ENCODE measurements at regions not wholly inside any gene's neighbourhood (a gene's known extent, or its start where the extent isn't known, plus 50 kb on each side); places are given as distances from the start of the nearest gene placed in this dataset.

DNA sequence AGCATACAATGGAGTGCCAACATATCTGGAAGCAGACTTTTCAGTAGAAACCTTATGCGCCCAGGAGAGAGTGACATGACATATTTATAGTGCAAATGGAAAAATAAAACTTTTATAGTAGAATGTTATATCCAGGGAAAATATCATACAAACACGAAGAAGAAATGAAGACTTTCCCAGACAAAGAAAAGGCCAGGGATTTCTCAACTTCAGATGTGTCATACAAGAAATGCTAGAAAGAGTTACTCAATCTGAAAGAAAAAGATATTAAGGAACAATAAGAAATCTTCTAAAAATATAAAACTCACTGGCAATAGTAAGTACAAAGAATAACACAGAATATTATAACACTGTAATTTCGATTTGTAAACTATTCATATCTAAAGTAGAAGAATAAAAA is 1269.3 kb downstream of the GRIK2 start:
- TF ChIP-seq GATA2 (IDR thresholded peaks at IDR 0.05; ENCODE audit: low read depth, low read length) (no peak), GATA3 (IDR thresholded peaks at IDR 0.05; ENCODE audit: low read depth, low read length) (no peak)

Measured in SH-SY5Y (cell line).